Glutamatergic neuron (in vitro differentiated cells): ENCODE measurements at regions not wholly inside any gene's neighbourhood (a gene's known extent, or its start where the extent isn't known, plus 50 kb on each side); places are given as distances from the start of the nearest gene placed in this dataset.
A peak's percentile ranks its signal among the peaks of the same experiment; 100 is the strongest.

Experiments used
- DNase-seq: peaks from one replicate; pipeline ENCODE4 v3.0.0; 2022
- H3K27ac Mint-ChIP-seq: one replicate; pipeline ENCODE4 v1.8.0; 2020; ENCODE audit warnings: mild to moderate bottlenecking, mixed read lengths, inconsistent platforms; ENCODE audit not compliant: unreplicated experiment
- H3K27me3 Mint-ChIP-seq: one replicate; pipeline ENCODE4 v1.8.0; 2020; ENCODE audit warnings: mild to moderate bottlenecking, moderate library complexity, mixed read lengths, inconsistent platforms; ENCODE audit not compliant: unreplicated experiment
- H3K36me3 Mint-ChIP-seq: one replicate; pipeline ENCODE4 v1.8.0; 2020; ENCODE audit warnings: mild to moderate bottlenecking, mixed read lengths, inconsistent platforms; ENCODE audit not compliant: unreplicated experiment
- H3K4me1 Mint-ChIP-seq: one replicate; pipeline ENCODE4 v1.8.0; 2020; ENCODE audit warnings: mild to moderate bottlenecking, low read depth, mixed read lengths, inconsistent platforms; ENCODE audit not compliant: unreplicated experiment
- H3K4me3 Mint-ChIP-seq: one replicate; pipeline ENCODE4 v1.8.0; 2020; ENCODE audit warnings: mild to moderate bottlenecking, mixed read lengths, inconsistent platforms; ENCODE audit not compliant: unreplicated experiment
- H3K9me3 Mint-ChIP-seq: one replicate; pipeline ENCODE4 v1.8.0; 2020; ENCODE audit warnings: mild to moderate bottlenecking, moderate library complexity, mixed read lengths, inconsistent platforms; ENCODE audit not compliant: unreplicated experiment
- CTCF ChIP-seq: fragments of 200-600 bp; sonication (generic); IDR thresholded peaks from one replicate; pipeline ENCODE4 v1.5.0; 2021; ENCODE audit not compliant: partially characterized antibody, unreplicated experiment

- Mint-ChIP-seq H3K9me3 (peaks cover 5% of the 10 kb centered on the region), H3K36me3 (no peaks in the 10 kb centered on the region), H3K4me1 (peaks cover 20% of the 10 kb centered on the region), H3K27me3 (peaks cover 8% of the 10 kb centered on the region), H3K4me3 (no peak overlapping the region), H3K27ac (no peak overlapping the region)
- no peak for TF ChIP-seq CTCF
- no peak for DNase-seq
Observed at GRCh38 chr9:135279385-135279784, 191.9 kb downstream of the OLFM1 start.

GRCh38 chr9:135279834-135280393 is 192.4 kb downstream of the OLFM1 start:
- H3K36me3 Mint-ChIP-seq: no peaks in the 10 kb centered on the region
- H3K9me3 Mint-ChIP-seq: peaks cover 5% of the 10 kb centered on the region
- H3K4me3 Mint-ChIP-seq: no peak overlapping the region
- peaks cover 16% of the 10 kb centered on the region for H3K4me1 Mint-ChIP-seq
- peaks cover 8% of the 10 kb centered on the region for H3K27me3 Mint-ChIP-seq
- DNase-seq: no peak
- no peak for TF ChIP-seq CTCF
- H3K27ac Mint-ChIP-seq: no peak overlapping the region

- TF ChIP-seq CTCF: no peak
- H3K9me3 Mint-ChIP-seq: peaks cover 5% of the 10 kb centered on the region
- no peaks in the 10 kb centered on the region for H3K36me3 Mint-ChIP-seq
- H3K4me3 Mint-ChIP-seq: no peak overlapping the region
- H3K27me3 Mint-ChIP-seq: peaks cover 8% of the 10 kb centered on the region
- no peak for DNase-seq
- H3K4me1 Mint-ChIP-seq: peaks cover 15% of the 10 kb centered on the region
- no peak overlapping the region for H3K27ac Mint-ChIP-seq
Observed at GRCh38 chr9:135280666-135281065, 193.2 kb downstream of the OLFM1 start.

- H3K9me3 Mint-ChIP-seq: peaks cover 4% of the 10 kb centered on the region
- H3K4me3 Mint-ChIP-seq: no peak overlapping the region
- H3K36me3 Mint-ChIP-seq: no peaks in the 10 kb centered on the region
- H3K4me1 Mint-ChIP-seq: peaks cover 15% of the 10 kb centered on the region
- H3K27me3 Mint-ChIP-seq: peaks cover 8% of the 10 kb centered on the region
- H3K27ac Mint-ChIP-seq: no peak overlapping the region
- TF ChIP-seq CTCF: no peak
- peak; percentile 51 for DNase-seq
Observed at GRCh38 chr9:135281151-135281550, 193.7 kb downstream of the OLFM1 start.

GRCh38 chr9:135281791-135282737 is 194.6 kb downstream of the OLFM1 start:
- Mint-ChIP-seq H3K36me3 (no peaks in the 10 kb centered on the region), H3K27ac (no peak overlapping the region), H3K9me3 (peaks cover 3% of the 10 kb centered on the region), H3K4me1 (peaks cover 12% of the 10 kb centered on the region), H3K4me3 (no peak overlapping the region), H3K27me3 (peaks cover 9% of the 10 kb centered on the region)
- DNase-seq: no peak
- TF ChIP-seq CTCF: no peak
